ENCODE measurements at regions not wholly inside any gene's neighbourhood (a gene's known extent, or its start where the extent isn't known, plus 50 kb on each side); places are given as distances from the start of the nearest gene placed in this dataset.

DNA sequence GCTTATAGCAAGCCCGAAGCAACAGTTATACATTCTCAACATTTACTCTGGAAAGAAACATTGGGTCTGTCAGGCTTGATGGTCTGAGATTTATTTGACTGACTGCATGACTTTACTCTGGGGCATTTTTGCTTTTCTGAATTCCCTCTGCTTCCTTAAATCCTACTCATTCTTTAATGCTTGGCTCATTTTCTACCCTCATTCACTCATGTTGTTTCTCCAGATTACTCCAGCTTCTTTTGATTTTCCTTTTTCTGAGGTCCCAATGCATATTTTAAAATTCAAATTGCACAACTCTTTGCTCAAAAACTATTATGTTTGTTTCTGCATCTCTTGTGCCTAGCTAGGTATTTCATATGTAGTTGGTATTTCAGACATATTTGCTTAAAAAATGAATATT lies 2002.9 kb upstream of the NUDT12 start:
- TF ChIP-seq POLR2A (IDR thresholded peaks at IDR 0.05), result no peak
- TF ChIP-seq, protein P1, sequence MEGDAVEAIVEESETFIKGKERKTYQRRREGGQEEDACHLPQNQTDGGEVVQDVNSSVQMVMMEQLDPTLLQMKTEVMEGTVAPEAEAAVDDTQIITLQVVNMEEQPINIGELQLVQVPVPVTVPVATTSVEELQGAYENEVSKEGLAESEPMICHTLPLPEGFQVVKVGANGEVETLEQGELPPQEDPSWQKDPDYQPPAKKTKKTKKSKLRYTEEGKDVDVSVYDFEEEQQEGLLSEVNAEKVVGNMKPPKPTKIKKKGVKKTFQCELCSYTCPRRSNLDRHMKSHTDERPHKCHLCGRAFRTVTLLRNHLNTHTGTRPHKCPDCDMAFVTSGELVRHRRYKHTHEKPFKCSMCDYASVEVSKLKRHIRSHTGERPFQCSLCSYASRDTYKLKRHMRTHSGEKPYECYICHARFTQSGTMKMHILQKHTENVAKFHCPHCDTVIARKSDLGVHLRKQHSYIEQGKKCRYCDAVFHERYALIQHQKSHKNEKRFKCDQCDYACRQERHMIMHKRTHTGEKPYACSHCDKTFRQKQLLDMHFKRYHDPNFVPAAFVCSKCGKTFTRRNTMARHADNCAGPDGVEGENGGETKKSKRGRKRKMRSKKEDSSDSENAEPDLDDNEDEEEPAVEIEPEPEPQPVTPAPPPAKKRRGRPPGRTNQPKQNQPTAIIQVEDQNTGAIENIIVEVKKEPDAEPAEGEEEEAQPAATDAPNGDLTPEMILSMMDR (IDR thresholded peaks at IDR 0.05), result no peak
